Spleen (tissue), 3 donors: ENCODE measurements at regions not wholly inside any gene's neighbourhood (a gene's known extent, or its start where the extent isn't known, plus 50 kb on each side); places are given as distances from the start of the nearest gene placed in this dataset.

Source experiments
- POLR2A ChIP-seq, 3 donors: fragments of 450-650 bp; IDR thresholded peaks; one replicate each; pipeline ENCODE4 v1.5.1; 2017; ENCODE audit warnings: antibody characterized with exemption in 3 of 3, mild to moderate bottlenecking in 1 of 3
- POLR2AphosphoS5 ChIP-seq, 3 donors: sonication (generic); formaldehyde crosslinking; IDR thresholded peaks; one replicate each; pipeline ENCODE4 v1.5.1; 2017; ENCODE audit warnings: antibody characterized with exemption in 3 of 3

DNA sequence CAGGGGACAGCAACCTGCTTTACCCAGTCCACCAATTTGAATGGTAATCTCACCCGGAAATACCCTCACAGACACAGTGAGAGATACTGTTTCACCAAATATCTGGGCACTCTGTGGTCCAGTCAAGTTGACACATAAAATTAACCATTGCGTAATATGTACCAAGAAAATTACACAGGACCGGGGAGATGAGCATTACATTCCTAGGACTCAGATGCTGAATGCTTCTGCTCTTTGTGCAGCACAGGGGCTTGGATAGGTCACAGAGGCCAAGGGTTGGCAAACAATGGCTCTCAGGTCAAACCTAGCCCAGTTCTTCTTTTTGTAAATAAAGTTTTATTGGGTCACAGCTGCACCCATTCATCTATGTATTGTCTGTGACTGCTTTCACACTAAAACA, 557.2 kb downstream of the MN1 start:
- TF ChIP-seq POLR2AphosphoS5 (IDR thresholded peaks at IDR 0.05), result no peak
- TF ChIP-seq POLR2A (IDR thresholded peaks at IDR 0.05), result no peak
